B cell (primary cell): ENCODE measurements at regions not wholly inside any gene's neighbourhood (a gene's known extent, or its start where the extent isn't known, plus 50 kb on each side); places are given as distances from the start of the nearest gene placed in this dataset.

Source experiments
- ATAC-seq: fragments of 200-7000 bp; cut with Tn5 transposase; one replicate; pipeline ENCODE4 v1.10.0; 2021; ENCODE audit warnings: low read depth, mild to moderate bottlenecking, moderate number of reproducible peaks, moderate library complexity
- CTCF ChIA-PET: fragments of 350-600 bp; sonication (Branson Sonifier 250); formaldehyde crosslinking; loops from one replicate; lab custom pipeline; 2021; ENCODE audit warnings: antibody characterized with exemption, inconsistent platforms; lab: Charles Lee
- POLR2A ChIA-PET: fragments of 350-600 bp; sonication (Branson Sonifier 250); formaldehyde crosslinking; loops from one replicate; lab custom pipeline; 2021; ENCODE audit warnings: antibody characterized with exemption; lab: Charles Lee
- DNase-seq: peaks from one replicate; pipeline ENCODE4 v3.0.0; 2013
- H2AFZ ChIP-seq: 2 replicates; pipeline ENCODE4 v1.6.1; 2012; ENCODE audit warnings: mild to moderate bottlenecking, low read depth, low read length; ENCODE audit not compliant: insufficient read depth, poor library complexity, severe bottlenecking
- H3K27ac ChIP-seq, 2 donors: 1 replicate in 1 of 2; 2 replicates in 1 of 2; pipeline ENCODE4 v1.5.1; 2012 to 2013; ENCODE audit warnings: low read length in 2 of 2, mild to moderate bottlenecking in 2 of 2, moderate library complexity in 1 of 2
- H3K27me3 ChIP-seq, 4 experiments: fragments of 200-600 bp in 1 of 4; sonication (generic) in 1 of 4; replicated peaks in 1 of 4; 1 replicate in 2 of 4; 2 replicates in 2 of 4; pipeline versions ENCODE4 v1.6.1 to v1.7.0; 2013 to 2016; ENCODE audit warnings: low read length in 3 of 4, mild to moderate bottlenecking in 2 of 4, mixed read lengths in 1 of 4, moderate library complexity in 1 of 4; ENCODE audit not compliant: insufficient read depth in 4 of 4, control insufficient read depth in 3 of 4; ENCODE audit errors: control extremely low read depth in 1 of 4
- H3K36me3 ChIP-seq, 2 experiments: replicated peaks in 1 of 2; 1 replicate in 1 of 2; 2 replicates in 1 of 2; pipeline versions ENCODE4 v1.6.1 to v1.7.1; 2013; ENCODE audit warnings: low read length in 1 of 2; ENCODE audit not compliant: insufficient read depth in 2 of 2, control insufficient read depth in 1 of 2; ENCODE audit errors: control extremely low read depth in 1 of 2, extremely low read depth in 1 of 2
- H3K4me1 ChIP-seq, 2 donors: fragments of 200-600 bp in 1 of 2; sonication (generic) in 1 of 2; 1 replicate in 1 of 2; 2 replicates in 1 of 2; pipeline versions ENCODE4 v1.5.1 to v1.6.1; 2013 to 2017; ENCODE audit warnings: low read length in 2 of 2; ENCODE audit not compliant: control insufficient read depth in 2 of 2, insufficient read depth in 2 of 2
- H3K4me2 ChIP-seq: replicated peaks from 2 replicates; pipeline ENCODE3; 2012; ENCODE audit warnings: mild to moderate bottlenecking, low read depth, low read length; ENCODE audit not compliant: poor library complexity, severe bottlenecking
- H3K4me3 ChIP-seq, 5 experiments: fragments of 200-600 bp in 1 of 5; sonication (generic) in 1 of 5; 1 replicate in 3 of 5; 2 replicates in 2 of 5; pipeline versions ENCODE4 v1.5.1 to v1.7.0; 2011 to 2016; ENCODE audit warnings: low read length in 4 of 5, mild to moderate bottlenecking in 4 of 5, low read depth in 2 of 5, control low read depth in 1 of 5, moderate library complexity in 1 of 5; ENCODE audit not compliant: insufficient read depth in 1 of 5; ENCODE audit errors: control extremely low read depth in 1 of 5, extremely low read depth in 1 of 5
- H3K79me2 ChIP-seq: fragments of 200-600 bp; sonication (generic); one replicate; pipeline ENCODE4 v1.6.0; 2016; ENCODE audit warnings: low read length; ENCODE audit not compliant: control insufficient read depth, insufficient read depth
- H3K9ac ChIP-seq: fragments of 200-600 bp; sonication (generic); 2 replicates; pipeline ENCODE4 v1.6.1; 2017; ENCODE audit warnings: mild to moderate bottlenecking, low read length, moderate library complexity
- H3K9me3 ChIP-seq, 3 donors: one replicate each; pipeline versions ENCODE4 v1.6.1 to v1.7.1; 2013; ENCODE audit warnings: low read length in 2 of 3; ENCODE audit not compliant: control insufficient read depth in 2 of 3, insufficient read depth in 1 of 3; ENCODE audit errors: control extremely low read depth in 1 of 3
- H4K20me1 ChIP-seq: 2 replicates; pipeline ENCODE4 v1.6.0; 2012; ENCODE audit warnings: mild to moderate bottlenecking, low read length; ENCODE audit not compliant: insufficient read depth, control insufficient read depth, poor library complexity, severe bottlenecking
- H3K27ac Mint-ChIP-seq: one replicate; pipeline ENCODE4 v1.8.0; 2021; ENCODE audit warnings: mixed read lengths
- H3K27me3 Mint-ChIP-seq: one replicate; pipeline ENCODE4 v1.8.0; 2021; ENCODE audit warnings: mixed read lengths
- H3K4me1 Mint-ChIP-seq: one replicate; pipeline ENCODE4 v1.8.0; 2021; ENCODE audit warnings: mixed read lengths
- H3K4me3 Mint-ChIP-seq: one replicate; pipeline ENCODE4 v1.8.0; 2021; ENCODE audit warnings: mixed read lengths
- H3K9me3 Mint-ChIP-seq: one replicate; pipeline ENCODE4 v1.8.0; 2022; ENCODE audit warnings: mixed read lengths; ENCODE audit not compliant: insufficient read depth
- EZH2 ChIP-seq: IDR thresholded peaks from 2 replicates; pipeline ENCODE4 v1.6.1; 2012; ENCODE audit warnings: borderline replicate concordance, low read depth, mild to moderate bottlenecking, moderate library complexity, low read length; ENCODE audit not compliant: insufficient read depth, poor library complexity, severe bottlenecking
- WGBS: methylation state at CpG from one replicate; pipeline ENCODE4 v1.1.5; 2013; ENCODE audit warnings: missing lambda C conversion rate; ENCODE audit not compliant: insufficient coverage; 5-methylcytosine and 5-hydroxymethylcytosine counted together
- intact Hi-C: fragments of 100-400 bp; cut with micrococcal nuclease; formaldehyde crosslinking; loops from one replicate; pipeline ENCODE4 v1.10.0; 2022
- TF ChIP-seq, protein P1 (sequence below): fragments of 200-600 bp; IDR thresholded peaks from one replicate; pipeline ENCODE4 v1.8.0; 2022; ENCODE audit warnings: antibody characterized with exemption, mild to moderate bottlenecking

DNA sequence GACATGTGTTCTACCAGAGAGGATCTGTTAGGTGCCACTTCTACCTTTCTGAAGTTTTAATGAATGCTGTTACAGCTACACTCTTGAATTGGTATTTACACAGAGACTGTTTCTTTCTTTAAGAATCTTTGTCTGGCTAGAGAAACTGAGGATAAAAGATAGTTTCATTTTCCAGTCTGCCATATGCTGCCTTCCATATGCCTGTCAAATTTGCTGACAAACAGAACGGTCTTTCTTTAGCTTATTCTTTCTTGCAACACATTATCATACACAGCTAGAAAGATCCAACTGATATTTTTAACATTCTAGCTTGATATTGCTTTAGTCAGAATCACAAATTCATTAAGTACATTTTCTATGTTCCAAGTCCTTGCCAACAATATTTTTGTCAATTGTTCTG, 409.8 kb upstream of the CELF4 start:
- H3K9me3 Mint-ChIP-seq, result peaks cover 15% of the 10 kb centered on the region
- TF ChIP-seq, protein P1, sequence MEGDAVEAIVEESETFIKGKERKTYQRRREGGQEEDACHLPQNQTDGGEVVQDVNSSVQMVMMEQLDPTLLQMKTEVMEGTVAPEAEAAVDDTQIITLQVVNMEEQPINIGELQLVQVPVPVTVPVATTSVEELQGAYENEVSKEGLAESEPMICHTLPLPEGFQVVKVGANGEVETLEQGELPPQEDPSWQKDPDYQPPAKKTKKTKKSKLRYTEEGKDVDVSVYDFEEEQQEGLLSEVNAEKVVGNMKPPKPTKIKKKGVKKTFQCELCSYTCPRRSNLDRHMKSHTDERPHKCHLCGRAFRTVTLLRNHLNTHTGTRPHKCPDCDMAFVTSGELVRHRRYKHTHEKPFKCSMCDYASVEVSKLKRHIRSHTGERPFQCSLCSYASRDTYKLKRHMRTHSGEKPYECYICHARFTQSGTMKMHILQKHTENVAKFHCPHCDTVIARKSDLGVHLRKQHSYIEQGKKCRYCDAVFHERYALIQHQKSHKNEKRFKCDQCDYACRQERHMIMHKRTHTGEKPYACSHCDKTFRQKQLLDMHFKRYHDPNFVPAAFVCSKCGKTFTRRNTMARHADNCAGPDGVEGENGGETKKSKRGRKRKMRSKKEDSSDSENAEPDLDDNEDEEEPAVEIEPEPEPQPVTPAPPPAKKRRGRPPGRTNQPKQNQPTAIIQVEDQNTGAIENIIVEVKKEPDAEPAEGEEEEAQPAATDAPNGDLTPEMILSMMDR, result no peak
- TF ChIP-seq EZH2, result no peak
- Histone ChIP-seq H4K20me1 (no peaks in the 10 kb centered on the region), H3K27me3 (no peaks in the 10 kb centered on the region), H3K27ac (no peak overlapping the region), H3K4me1 (no peaks in the 10 kb centered on the region), H2AFZ (no peak overlapping the region), H3K9ac (no peak overlapping the region), H3K36me3 (no peaks in the 10 kb centered on the region), H3K4me3 (no peak overlapping the region), H3K4me2 (no peak overlapping the region), H3K79me2 (no peaks in the 10 kb centered on the region), H3K9me3 (no peaks in the 10 kb centered on the region)
- 80% methylated on average over 1 of the region's 1 CpG for whole genome bisulfite sequencing
- H3K4me1 Mint-ChIP-seq, result no peaks in the 10 kb centered on the region
- intact Hi-C loops, result no loop called here
- POLR2A ChIA-PET, result no interaction called here
- CTCF ChIA-PET, result no interaction called here
- no peaks in the 10 kb centered on the region for H3K27me3 Mint-ChIP-seq
- ATAC-seq, result no peak
- no peak overlapping the region for H3K27ac Mint-ChIP-seq
- no peak for DNase-seq
- no peak overlapping the region for H3K4me3 Mint-ChIP-seq

GRCh38 chr18:37967261-37967660, 401.7 kb upstream of the CELF4 start:
- intact Hi-C loops, result no loop called here
- H4K20me1 ChIP-seq, result no peaks in the 10 kb centered on the region
- Mint-ChIP-seq H3K9me3 (peaks cover 6% of the 10 kb centered on the region), H3K27me3 (no peaks in the 10 kb centered on the region), H3K27ac (no peak overlapping the region), H3K4me1 (no peaks in the 10 kb centered on the region), H3K4me3 (no peak overlapping the region)
- no peak for TF ChIP-seq EZH2
- TF ChIP-seq, protein P1, result no peak
- CTCF ChIA-PET, result no interaction called here
- no peak overlapping the region for H3K27ac ChIP-seq
- H3K79me2 ChIP-seq, result no peaks in the 10 kb centered on the region
- H3K4me3 ChIP-seq, result no peak overlapping the region
- H2AFZ ChIP-seq, result no peak overlapping the region
- no peak overlapping the region for H3K4me2 ChIP-seq
- no peak for DNase-seq
- H3K9ac ChIP-seq, result no peak overlapping the region
- no peaks in the 10 kb centered on the region for H3K36me3 ChIP-seq
- ATAC-seq, result no peak
- H3K9me3 ChIP-seq, result peaks cover 0 to 5% (median 0%) of the 10 kb centered on the region in 3 donors
- H3K4me1 ChIP-seq, result no peaks in the 10 kb centered on the region
- POLR2A ChIA-PET, result no interaction called here
- no peaks in the 10 kb centered on the region for H3K27me3 ChIP-seq
- no CpG with 5 or more reads among the region's 1 CpG for WGBS
